Prostate gland (tissue), 2 donors: ENCODE measurements at regions not wholly inside any gene's neighbourhood (a gene's known extent, or its start where the extent isn't known, plus 50 kb on each side); places are given as distances from the start of the nearest gene placed in this dataset.

Experiments used
- POLR2A ChIP-seq: fragments of 450-650 bp; IDR thresholded peaks from one replicate; pipeline ENCODE4 v1.6.1; 2016; ENCODE audit warnings: antibody characterized with exemption, mild to moderate bottlenecking
- POLR2AphosphoS5 ChIP-seq: sonication (generic); formaldehyde crosslinking; IDR thresholded peaks from one replicate; pipeline ENCODE4 v1.6.1; 2017; ENCODE audit warnings: antibody characterized with exemption
- TF ChIP-seq, protein P1 (sequence below), 4 experiments: fragments of 200-600 bp in 2 of 4; fragments of 450-650 bp in 2 of 4; sonication (generic) in 2 of 4; IDR thresholded peaks; 1 replicate in 3 of 4; 2 replicates in 1 of 4; pipeline ENCODE4 v1.5.1; 2016 to 2019; ENCODE audit warnings: antibody characterized with exemption in 4 of 4, mild to moderate bottlenecking in 2 of 4, moderate library complexity in 2 of 4

DNA sequence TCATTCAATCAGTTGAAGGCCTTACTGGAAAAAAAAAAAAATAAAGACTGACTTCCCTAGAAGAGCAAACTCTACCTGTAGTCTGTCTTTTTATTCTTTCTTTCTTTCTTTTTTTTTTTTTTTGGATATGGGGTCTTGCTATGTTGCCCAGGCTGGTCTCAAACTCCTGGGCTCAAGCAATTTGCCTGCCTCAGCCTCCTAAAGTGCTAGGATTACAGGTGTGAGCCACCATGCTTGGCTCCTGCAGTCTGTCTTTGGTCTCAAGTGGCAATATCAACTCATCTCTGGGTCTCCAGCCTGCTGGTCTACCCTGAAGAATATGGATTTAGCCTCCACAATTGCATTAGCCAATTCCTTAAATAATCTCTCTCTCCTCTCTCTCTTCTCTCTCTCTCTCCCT, 167.7 kb upstream of the P2RY1 start:
- TF ChIP-seq, protein P1, sequence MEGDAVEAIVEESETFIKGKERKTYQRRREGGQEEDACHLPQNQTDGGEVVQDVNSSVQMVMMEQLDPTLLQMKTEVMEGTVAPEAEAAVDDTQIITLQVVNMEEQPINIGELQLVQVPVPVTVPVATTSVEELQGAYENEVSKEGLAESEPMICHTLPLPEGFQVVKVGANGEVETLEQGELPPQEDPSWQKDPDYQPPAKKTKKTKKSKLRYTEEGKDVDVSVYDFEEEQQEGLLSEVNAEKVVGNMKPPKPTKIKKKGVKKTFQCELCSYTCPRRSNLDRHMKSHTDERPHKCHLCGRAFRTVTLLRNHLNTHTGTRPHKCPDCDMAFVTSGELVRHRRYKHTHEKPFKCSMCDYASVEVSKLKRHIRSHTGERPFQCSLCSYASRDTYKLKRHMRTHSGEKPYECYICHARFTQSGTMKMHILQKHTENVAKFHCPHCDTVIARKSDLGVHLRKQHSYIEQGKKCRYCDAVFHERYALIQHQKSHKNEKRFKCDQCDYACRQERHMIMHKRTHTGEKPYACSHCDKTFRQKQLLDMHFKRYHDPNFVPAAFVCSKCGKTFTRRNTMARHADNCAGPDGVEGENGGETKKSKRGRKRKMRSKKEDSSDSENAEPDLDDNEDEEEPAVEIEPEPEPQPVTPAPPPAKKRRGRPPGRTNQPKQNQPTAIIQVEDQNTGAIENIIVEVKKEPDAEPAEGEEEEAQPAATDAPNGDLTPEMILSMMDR (IDR thresholded peaks at IDR 0.05) = no peak
- no peak for TF ChIP-seq POLR2AphosphoS5
- no peak for TF ChIP-seq POLR2A
